GM12801 (cell line): ENCODE measurements at regions not wholly inside any gene's neighbourhood (a gene's known extent, or its start where the extent isn't known, plus 50 kb on each side); places are given as distances from the start of the nearest gene placed in this dataset.

ENCODE experiments used
- TF ChIP-seq, protein P1 (sequence below): IDR thresholded peaks from one replicate; pipeline ENCODE4 v1.5.1; 2011; ENCODE audit warnings: control low read depth; ENCODE audit not compliant: insufficient read length; ENCODE audit errors: extremely low read depth

DNA sequence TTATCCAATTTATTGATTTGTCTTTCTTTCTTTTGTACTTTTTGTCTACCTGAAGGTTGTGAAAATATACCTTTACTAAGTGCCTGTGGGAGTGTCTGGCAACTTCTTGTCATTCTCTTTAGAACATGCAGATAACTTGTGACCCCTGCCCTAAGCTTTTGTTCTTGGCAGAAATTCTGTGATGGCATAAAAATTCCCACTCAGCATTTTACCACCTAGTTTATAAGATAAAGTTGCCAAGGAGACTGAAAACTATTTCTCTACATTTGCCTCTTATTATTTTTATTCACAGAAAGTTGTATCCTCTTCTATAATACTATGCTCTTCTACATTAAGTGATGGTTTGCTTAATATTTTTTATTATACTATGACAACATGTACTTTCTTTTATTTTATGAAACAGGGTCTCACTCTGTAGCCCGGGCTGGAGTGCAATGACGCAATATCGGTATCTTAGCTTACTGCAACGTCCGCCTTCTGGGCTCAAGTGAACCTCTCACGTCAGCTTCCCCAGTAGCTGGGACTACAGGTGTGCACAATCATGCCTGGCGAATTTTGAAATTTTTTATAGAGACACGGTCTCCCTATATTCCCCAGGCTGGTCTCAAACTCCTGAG lies 683.5 kb downstream of the ANKRD7 start:
- TF ChIP-seq, protein P1, sequence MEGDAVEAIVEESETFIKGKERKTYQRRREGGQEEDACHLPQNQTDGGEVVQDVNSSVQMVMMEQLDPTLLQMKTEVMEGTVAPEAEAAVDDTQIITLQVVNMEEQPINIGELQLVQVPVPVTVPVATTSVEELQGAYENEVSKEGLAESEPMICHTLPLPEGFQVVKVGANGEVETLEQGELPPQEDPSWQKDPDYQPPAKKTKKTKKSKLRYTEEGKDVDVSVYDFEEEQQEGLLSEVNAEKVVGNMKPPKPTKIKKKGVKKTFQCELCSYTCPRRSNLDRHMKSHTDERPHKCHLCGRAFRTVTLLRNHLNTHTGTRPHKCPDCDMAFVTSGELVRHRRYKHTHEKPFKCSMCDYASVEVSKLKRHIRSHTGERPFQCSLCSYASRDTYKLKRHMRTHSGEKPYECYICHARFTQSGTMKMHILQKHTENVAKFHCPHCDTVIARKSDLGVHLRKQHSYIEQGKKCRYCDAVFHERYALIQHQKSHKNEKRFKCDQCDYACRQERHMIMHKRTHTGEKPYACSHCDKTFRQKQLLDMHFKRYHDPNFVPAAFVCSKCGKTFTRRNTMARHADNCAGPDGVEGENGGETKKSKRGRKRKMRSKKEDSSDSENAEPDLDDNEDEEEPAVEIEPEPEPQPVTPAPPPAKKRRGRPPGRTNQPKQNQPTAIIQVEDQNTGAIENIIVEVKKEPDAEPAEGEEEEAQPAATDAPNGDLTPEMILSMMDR, result no peak

DNA sequence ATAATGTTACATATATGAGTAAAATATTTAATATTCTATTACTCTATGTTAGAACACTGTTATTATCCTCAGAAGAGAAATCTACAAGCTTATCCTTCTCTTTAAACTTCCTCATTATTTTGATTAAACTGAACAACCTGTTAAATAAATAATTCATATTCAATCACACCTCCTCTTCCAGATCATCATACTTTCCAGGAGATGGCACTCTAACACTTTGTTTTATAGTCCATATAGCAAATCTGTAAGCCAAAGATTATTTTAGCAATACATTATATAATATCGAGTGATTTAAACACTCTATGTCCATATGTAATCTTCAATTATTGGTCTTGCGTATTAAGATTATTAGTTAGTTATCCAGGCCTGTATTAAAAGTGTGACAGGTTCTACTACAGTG lies 694.1 kb downstream of the ANKRD7 start:
- TF ChIP-seq, protein P1, result no peak

DNA sequence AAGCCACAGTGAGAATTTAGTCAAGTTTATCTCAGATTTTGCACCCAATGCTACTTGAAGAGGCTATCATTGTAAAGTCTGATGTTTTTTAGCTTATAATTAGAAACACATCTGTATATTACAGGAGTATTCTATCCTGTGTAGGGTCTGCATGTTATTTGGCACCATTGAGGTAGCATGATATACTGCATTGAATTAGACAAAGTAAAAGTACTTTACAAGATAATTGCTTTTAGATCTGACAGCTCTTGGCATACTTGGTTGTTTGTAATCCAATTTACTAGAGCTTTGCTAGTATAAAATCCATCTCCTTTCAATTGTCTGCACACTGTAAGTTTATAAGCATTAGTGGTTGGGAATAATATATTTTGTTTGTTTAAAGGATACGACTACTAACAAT lies 714.3 kb downstream of the ANKRD7 start:
- TF ChIP-seq, protein P1, result no peak

DNA sequence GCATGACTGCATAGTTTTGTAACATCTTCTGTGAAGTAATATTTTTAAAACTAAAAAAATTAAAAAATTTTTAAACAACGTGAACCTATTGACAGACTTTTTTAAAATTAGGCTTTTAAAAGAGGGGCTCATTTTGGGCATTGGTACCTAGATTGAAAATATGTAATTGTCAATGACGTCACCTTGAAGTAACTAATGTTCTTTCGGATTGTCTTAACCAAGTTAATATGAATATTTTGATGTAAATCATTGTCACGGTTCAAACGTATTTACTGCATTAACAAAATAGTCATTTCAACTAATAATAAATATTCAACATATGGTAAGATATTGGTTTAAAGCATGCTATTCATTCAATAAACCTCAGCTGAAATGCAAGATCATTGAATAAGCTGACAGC lies 719.8 kb downstream of the ANKRD7 start:
- TF ChIP-seq, protein P1, result no peak

DNA sequence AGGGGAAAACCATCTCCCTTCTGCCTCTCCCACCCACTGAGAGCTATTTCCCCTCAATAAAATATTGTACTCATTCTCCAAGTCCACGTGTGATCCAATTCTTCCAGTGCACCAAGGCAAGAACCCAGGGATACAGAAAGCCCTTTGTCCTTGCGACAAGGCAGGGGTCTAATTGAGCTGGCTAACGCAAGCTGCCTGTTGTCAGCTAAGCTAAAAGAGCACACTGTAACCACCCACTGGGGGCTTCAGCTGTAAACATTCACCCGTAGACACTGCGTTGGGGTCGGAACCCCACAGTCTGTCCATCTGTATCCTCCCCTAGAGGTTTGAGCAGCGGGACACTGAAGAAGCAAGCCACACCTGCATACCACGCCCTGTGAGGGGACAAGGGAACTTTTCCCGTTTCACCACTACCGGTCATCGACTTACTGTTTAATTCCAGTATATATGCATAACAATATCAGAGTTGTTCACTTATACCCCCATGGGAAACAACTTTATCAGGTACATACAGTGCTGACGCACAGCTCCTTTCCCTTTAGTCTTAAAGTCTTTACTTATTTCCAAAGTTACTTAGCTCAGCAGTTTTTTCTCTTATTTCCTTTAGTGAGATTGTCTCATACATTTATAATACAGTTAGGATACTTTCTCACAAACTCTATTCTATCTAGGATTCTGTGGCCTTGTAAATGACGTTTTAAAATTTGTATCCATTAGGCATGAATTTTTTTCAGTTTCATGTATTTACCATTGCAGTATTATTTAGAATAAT lies 721.6 kb downstream of the ANKRD7 start:
- TF ChIP-seq, protein P1, result no peak

DNA sequence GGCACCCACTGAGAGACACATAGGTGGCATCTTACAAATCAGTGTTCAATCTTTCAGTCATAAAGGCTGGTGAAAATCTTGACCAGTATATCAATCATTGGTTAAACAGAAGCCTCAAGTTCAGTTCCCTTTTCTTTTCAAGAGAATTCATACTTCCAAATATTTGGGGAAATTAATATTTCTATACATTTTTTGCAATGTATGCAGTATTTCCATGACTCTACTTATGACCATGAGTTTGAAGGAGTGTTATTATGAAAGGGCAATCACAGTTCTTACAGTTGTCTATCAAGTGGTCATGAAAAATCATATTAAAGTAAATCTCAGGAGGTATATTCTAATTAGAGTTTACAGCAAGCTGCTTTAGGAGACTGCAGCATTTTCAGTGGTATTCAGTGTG lies 724.0 kb downstream of the ANKRD7 start:
- TF ChIP-seq, protein P1, result no peak

DNA sequence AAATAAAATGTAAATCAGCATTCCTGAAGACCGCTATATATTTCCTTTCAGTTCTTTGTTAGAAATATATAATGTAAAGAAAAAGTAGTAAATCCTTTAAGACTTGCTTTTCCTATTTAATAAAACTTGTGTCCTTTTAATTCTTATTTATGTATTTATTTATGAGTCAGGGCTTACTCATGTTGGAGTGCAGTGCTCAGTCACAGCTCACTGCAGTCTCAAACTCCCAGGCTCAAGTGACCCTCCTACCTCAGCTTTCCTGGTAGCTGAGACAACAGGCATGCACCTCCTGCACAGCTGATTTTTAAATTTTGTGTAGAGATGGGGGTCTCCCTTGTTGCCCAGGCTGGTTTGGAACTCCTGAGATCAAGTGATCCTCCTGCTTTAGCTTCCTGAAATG lies 724.5 kb downstream of the ANKRD7 start:
- TF ChIP-seq, protein P1, result no peak
